GM06990 (cell line): ENCODE measurements at regions not wholly inside any gene's neighbourhood (a gene's known extent, or its start where the extent isn't known, plus 50 kb on each side); places are given as distances from the start of the nearest gene placed in this dataset.

Source experiments
- DNase-seq: peaks from one replicate; pipeline ENCODE4 v3.0.0-alpha.2; 2011; ENCODE audit not compliant: insufficient read length; ENCODE audit errors: extremely low read depth
- H3K27me3 ChIP-seq: replicated peaks from 2 replicates; pipeline ENCODE4 v1.6.0; 2011; ENCODE audit warnings: low read length; ENCODE audit not compliant: control insufficient read depth, insufficient read depth
- H3K36me3 ChIP-seq: 2 replicates; pipeline ENCODE4 v1.5.1; 2011; ENCODE audit warnings: low read length; ENCODE audit not compliant: control insufficient read depth, insufficient read depth
- H3K4me3 ChIP-seq: replicated peaks from 2 replicates; pipeline ENCODE4 v1.5.1; 2011; ENCODE audit warnings: low read depth, mild to moderate bottlenecking, control low read depth, low read length
- CTCF ChIP-seq: IDR thresholded peaks from 2 replicates; pipeline ENCODE4 v1.5.1; 2011; ENCODE audit warnings: low read length, control low read depth, mild to moderate bottlenecking, inconsistent platforms; ENCODE audit not compliant: insufficient read depth, poor library complexity, severe bottlenecking

DNA sequence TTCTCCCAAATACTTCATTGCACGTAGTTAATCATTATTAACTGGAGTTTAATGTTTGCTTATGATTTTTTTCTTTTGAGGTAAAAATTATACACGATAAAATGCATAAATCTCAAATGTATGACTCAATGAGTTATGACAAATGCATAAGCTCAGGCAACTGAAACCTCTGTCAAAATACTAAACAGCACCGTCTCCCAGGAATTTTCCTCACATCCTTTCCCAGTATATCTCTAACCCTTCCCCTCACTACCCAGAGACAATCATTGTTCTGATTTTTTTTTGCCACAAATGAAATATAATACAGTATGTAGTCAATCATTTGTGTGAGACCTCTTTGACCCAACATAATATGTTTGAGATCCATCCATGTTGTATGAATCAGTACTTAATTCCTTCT, 606.5 kb downstream of the CPS1 start:
- DNase-seq: no peak
- H3K27me3 ChIP-seq: no peaks in the 10 kb centered on the region
- no peak overlapping the region for H3K4me3 ChIP-seq
- H3K36me3 ChIP-seq: no peaks in the 10 kb centered on the region
- TF ChIP-seq CTCF: no peak

GRCh38 chr2:211170843-211171242, 614.4 kb downstream of the CPS1 start:
- DNase-seq: no peak
- Histone ChIP-seq H3K27me3 (no peaks in the 10 kb centered on the region), H3K36me3 (no peaks in the 10 kb centered on the region), H3K4me3 (no peak overlapping the region)
- no peak for TF ChIP-seq CTCF

- DNase-seq: no peak
- no peak for TF ChIP-seq CTCF
- Histone ChIP-seq H3K4me3 (no peak overlapping the region), H3K27me3 (no peaks in the 10 kb centered on the region), H3K36me3 (no peaks in the 10 kb centered on the region)
Measured at GRCh38 chr2:211174021-211174420, 617.6 kb downstream of the CPS1 start.

- no peak for DNase-seq
- no peak for TF ChIP-seq CTCF
- Histone ChIP-seq H3K4me3 (no peak overlapping the region), H3K36me3 (no peaks in the 10 kb centered on the region), H3K27me3 (no peaks in the 10 kb centered on the region)
Measured at GRCh38 chr2:211174631-211175030, 618.2 kb downstream of the CPS1 start.

DNA sequence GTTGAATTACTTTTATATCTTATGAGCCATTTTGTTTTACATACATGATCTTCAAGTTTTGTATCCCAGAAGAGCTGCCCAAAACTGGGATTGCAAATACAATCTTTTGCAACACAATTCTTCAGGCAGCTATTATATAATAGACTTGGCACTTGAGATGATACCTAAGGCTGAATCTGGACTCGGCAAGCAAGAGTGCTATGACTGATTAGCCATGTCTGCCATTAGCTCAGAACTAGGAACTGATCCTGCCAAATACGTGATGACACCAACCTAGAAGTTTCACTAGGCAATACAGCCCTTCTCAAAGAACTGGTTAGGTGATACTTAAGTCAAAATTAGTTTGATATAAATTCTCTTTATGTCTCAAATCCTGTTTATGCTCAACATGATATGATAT, 619.6 kb downstream of the CPS1 start:
- no peak for DNase-seq

More for the DNA sequence above, 619.6 kb downstream of the CPS1 start:
- Histone ChIP-seq H3K36me3 (no peaks in the 10 kb centered on the region), H3K4me3 (no peak overlapping the region), H3K27me3 (no peaks in the 10 kb centered on the region)
- no peak for TF ChIP-seq CTCF
